GM23248 (cell line): ENCODE measurements at regions not wholly inside any gene's neighbourhood (a gene's known extent, or its start where the extent isn't known, plus 50 kb on each side); places are given as distances from the start of the nearest gene placed in this dataset.

ENCODE experiments used
- EZH2 ChIP-seq: fragments of 200-600 bp; sonication (generic); IDR thresholded peaks from 2 replicates; pipeline ENCODE4 v1.6.1; 2018; ENCODE audit warnings: antibody characterized with exemption, mild to moderate bottlenecking; ENCODE audit not compliant: insufficient read depth, poor library complexity, severe bottlenecking
- EZH2phosphoT487 ChIP-seq: fragments of 200-600 bp; sonication (generic); IDR thresholded peaks from 2 replicates; pipeline ENCODE4 v1.6.1; 2018; ENCODE audit warnings: antibody characterized with exemption, moderate library complexity, mild to moderate bottlenecking, low read depth; ENCODE audit not compliant: insufficient read depth

- TF ChIP-seq EZH2 (no peak), EZH2phosphoT487 (no peak)
Measured at GRCh38 chr1:5098981-5099385, 444.6 kb downstream of the AJAP1 start.
